ENCODE measurements at regions not wholly inside any gene's neighbourhood (a gene's known extent, or its start where the extent isn't known, plus 50 kb on each side); places are given as distances from the start of the nearest gene placed in this dataset.

GRCh38 chr5:39547553-39548154 lies 122.9 kb upstream of the DAB2 start:
- no peak for TF ChIP-seq POLR2AphosphoS5 (IDR thresholded peaks at IDR 0.05; ENCODE audit: low read depth, low read length)
- TF ChIP-seq POLR2A (IDR thresholded peaks at IDR 0.05; ENCODE audit: low read depth, low read length) = no peak
- no peak for TF ChIP-seq SPI1 (IDR thresholded peaks at IDR 0.05; ENCODE audit: low read depth, low read length)
- TF ChIP-seq PAX5 (IDR thresholded peaks at IDR 0.05; ENCODE audit: insufficient read depth, low read length, severe bottlenecking) = no peak

Data from GM12891 (cell line).